Keratinocyte (primary cell): ENCODE measurements at regions not wholly inside any gene's neighbourhood (a gene's known extent, or its start where the extent isn't known, plus 50 kb on each side); places are given as distances from the start of the nearest gene placed in this dataset.

Source experiments
- CTCF ChIP-seq, 3 experiments: IDR thresholded peaks in 1 of 3; conservative IDR thresholded peaks in 1 of 3; optimal IDR thresholded peaks in 1 of 3; 2 replicates in 2 of 3; 3 replicates in 1 of 3; pipeline versions ENCODE3 to v1.5.1; 2011; ENCODE audit warnings: low read length in 3 of 3, mild to moderate bottlenecking in 3 of 3, moderate library complexity in 2 of 3, control low read depth in 1 of 3, inconsistent platforms in 1 of 3; ENCODE audit not compliant: insufficient read depth in 2 of 3; ENCODE audit errors: extremely low read depth in 1 of 3
- EZH2 ChIP-seq: IDR thresholded peaks from one replicate; pipeline ENCODE4 v1.6.1; 2012; ENCODE audit warnings: inconsistent platforms, mild to moderate bottlenecking, low read length, moderate library complexity

- TF ChIP-seq CTCF (optimal IDR thresholded peaks at IDR 0.05 in 1 of 3, IDR thresholded peaks at IDR 0.05 in 1 of 3, conservative IDR thresholded peaks at IDR 0.05 in 1 of 3; ENCODE audit: extremely low read depth in 1 of 3, insufficient read depth in 2 of 3, low read length in 3 of 3) = no peak
- TF ChIP-seq EZH2 = no peak
These were observed 1044.7 kb downstream of the IGSF11 start for GRCh38 chr3:117989982-117990381.
